ENCODE measurements at regions not wholly inside any gene's neighbourhood (a gene's known extent, or its start where the extent isn't known, plus 50 kb on each side); places are given as distances from the start of the nearest gene placed in this dataset.

DNA sequence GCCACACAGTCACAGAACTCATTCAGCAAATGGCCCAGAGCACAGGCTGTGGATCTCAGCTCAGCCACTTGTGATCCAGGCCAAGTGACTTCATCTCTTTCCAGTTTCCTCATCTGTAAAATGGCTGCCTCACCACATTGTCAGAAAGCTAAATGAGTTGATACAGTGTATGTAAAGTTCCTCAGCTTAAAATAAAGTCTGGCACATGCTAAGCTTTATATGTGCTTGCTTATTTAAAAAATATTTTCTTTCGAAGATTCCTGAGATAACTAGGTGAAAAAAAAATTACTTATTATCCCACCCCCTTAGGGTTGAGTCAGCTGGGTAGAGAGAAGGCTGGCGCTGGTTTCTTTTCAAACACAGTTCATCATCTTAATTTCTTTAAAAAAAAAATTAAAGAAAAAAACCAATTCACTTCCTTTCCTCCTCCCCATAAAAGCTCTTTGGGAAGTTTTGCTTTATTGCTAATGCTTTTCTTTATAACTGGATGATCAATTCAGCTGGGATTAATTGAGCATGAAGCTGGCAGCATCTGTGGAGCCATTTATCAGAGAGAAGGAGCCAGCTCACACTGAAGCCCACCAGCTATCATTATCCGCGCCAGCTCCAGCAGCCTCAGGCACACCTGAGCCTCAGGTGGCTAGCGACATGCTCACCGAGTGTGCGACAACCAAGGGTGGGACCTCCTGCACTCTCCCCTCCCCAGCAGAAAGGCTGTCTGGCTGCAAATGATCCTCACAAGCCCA, 354.9 kb downstream of the FOXO1 start:
- Histone ChIP-seq H3K4me3 (ENCODE audit: low read depth, low read length) (no peak overlapping the region), H3K9me3 (ENCODE audit: control insufficient read depth, insufficient read depth, low read depth, low read length) (peaks cover 11% of the 10 kb centered on the region), H3K36me3 (ENCODE audit: control insufficient read depth, insufficient read depth, low read length) (no peaks in the 10 kb centered on the region), H3K27ac (ENCODE audit: low read depth, low read length) (no peak overlapping the region), H3K27me3 (ENCODE audit: control insufficient read depth, insufficient read depth, low read length) (no peaks in the 10 kb centered on the region), H3K4me1 (ENCODE audit: control insufficient read depth, insufficient read depth, low read length) (no peaks in the 10 kb centered on the region), H3K9ac (ENCODE audit: low read length) (no peak overlapping the region)

DNA sequence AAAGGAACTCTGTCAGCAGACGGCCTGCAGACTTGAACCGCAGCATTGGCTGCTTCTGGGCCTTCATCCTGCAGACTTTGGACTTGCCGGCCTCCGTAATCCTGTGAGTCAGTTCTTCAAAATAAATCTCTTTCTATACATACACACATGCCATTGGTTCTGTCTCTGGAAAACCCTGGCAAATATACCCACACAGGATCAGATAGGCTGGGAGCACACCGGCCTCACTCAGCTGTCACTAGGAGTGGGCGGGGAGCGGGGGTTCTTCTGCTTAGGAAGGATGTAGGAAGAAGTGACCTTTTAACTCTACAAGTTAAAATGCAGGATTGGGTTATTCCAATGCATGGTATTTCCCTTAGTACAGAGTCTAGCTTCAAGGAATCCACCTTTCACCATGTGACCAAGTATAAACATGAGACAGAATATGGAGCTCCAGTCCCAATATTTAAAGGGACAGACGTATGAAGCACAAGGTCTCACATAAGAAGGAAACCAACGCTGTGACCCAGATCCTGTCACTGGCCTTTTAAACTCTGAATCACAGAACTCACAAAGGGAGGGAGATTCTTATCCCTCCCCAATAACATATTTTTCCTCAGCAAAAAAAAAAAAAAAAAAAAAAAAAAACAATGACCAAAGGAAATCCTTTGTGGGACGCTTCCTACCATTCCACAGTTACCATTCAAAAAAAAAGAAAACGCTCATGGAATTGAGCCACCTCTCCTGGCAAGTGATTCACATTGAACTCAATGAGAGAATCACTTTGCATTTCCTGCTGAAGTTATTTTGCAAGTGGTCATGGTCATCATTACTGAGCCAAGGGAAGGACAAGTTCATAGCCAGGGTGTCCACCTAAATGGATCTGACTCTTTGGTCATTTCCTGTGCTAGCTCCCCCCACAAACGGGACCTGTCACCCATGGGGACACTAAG, 352.9 kb downstream of the FOXO1 start:
- Histone ChIP-seq H3K4me1 (ENCODE audit: control insufficient read depth, insufficient read depth, low read length) (peaks cover 10% of the 10 kb centered on the region), H3K9ac (ENCODE audit: low read length) (no peak overlapping the region), H3K27ac (ENCODE audit: low read depth, low read length) (no peak overlapping the region), H3K36me3 (ENCODE audit: control insufficient read depth, insufficient read depth, low read length) (no peaks in the 10 kb centered on the region), H3K4me3 (ENCODE audit: low read depth, low read length) (no peak overlapping the region), H3K27me3 (ENCODE audit: control insufficient read depth, insufficient read depth, low read length) (no peaks in the 10 kb centered on the region), H3K9me3 (ENCODE audit: control insufficient read depth, insufficient read depth, low read depth, low read length) (no peaks in the 10 kb centered on the region)

DNA sequence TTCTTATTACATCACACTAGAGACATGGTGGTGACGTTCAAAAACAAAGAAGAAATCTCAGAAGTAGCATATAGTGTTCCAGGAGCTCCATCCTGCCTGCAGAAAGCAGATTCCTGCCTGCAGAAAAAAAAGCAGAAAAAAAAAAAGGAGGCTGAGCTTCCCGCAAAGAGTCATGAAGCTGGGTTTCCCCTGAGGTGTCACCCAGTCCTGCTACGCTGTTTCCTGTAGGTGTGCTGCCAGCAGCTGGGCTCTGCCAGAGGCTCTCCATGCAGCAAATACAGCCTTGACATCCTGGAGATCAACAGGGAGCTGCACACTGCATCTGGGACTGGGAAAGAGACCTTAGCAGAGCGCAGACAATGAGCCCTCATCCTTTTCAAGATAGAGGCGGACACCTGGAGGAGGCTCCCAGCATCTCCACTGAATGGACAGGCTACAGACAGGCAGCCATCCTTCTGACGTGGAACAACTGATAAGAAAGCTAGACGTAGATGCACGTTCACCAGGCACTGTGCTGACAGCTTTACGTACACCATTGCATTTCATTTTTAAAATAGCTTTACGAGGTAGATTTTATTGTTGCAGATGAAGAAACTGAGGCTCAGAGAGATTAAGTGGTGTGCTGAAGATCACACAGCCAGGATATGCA, 350.9 kb downstream of the FOXO1 start:
- Histone ChIP-seq H3K27ac (ENCODE audit: low read depth, low read length) (no peak overlapping the region), H3K4me1 (ENCODE audit: control insufficient read depth, insufficient read depth, low read length) (peaks cover 11% of the 10 kb centered on the region), H3K4me3 (ENCODE audit: low read depth, low read length) (no peak overlapping the region), H3K27me3 (ENCODE audit: control insufficient read depth, insufficient read depth, low read length) (no peaks in the 10 kb centered on the region), H3K36me3 (ENCODE audit: control insufficient read depth, insufficient read depth, low read length) (no peaks in the 10 kb centered on the region), H3K9ac (ENCODE audit: low read length) (no peak overlapping the region), H3K9me3 (ENCODE audit: control insufficient read depth, insufficient read depth, low read depth, low read length) (no peaks in the 10 kb centered on the region)

DNA sequence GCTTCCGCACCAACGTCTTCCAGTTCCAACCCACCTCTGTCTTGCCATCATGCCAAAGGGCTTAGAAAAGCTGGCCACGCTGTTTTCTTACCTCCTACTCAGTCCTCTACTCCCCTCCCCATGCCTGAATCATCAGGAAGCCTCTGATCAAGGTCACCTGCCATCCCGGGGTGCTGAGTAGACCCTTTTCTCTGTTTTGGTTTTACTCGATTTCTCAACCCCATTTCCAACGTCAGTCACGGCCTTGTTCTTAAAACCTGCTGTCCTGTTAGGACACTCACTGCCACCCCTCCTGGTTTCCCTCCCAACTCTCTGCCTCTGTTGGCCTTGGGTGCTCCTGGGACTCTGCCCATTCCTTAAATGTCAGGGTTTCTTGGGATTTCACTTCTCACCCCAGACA, 350.1 kb downstream of the FOXO1 start:
- no peaks in the 10 kb centered on the region for H3K27me3 ChIP-seq (ENCODE audit: control insufficient read depth, insufficient read depth, low read length)
- H3K4me1 ChIP-seq (ENCODE audit: control insufficient read depth, insufficient read depth, low read length): peaks cover 11% of the 10 kb centered on the region
- no peak overlapping the region for H3K4me3 ChIP-seq (ENCODE audit: low read depth, low read length)
- no peak overlapping the region for H3K27ac ChIP-seq (ENCODE audit: low read depth, low read length)
- H3K9ac ChIP-seq (ENCODE audit: low read length): no peak overlapping the region
- H3K9me3 ChIP-seq (ENCODE audit: control insufficient read depth, insufficient read depth, low read depth, low read length): no peaks in the 10 kb centered on the region
- H3K36me3 ChIP-seq (ENCODE audit: control insufficient read depth, insufficient read depth, low read length): no peaks in the 10 kb centered on the region

DNA sequence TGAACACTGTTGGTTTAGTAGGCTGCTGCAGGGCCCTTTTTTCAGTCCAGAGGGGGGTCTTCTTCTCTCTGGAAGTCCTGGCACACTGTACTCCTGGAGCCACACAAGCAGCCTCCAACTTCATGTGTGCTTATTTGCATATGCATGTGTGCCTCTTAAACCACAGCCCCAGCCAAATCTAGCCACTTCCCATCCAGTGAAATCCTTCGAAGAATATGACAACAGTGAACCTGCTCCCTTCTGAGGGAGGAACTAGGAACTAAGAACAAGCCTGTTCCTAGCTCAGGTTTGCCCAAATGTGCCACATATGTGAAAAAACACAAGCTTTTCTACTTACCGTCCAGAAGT, 348.5 kb downstream of the FOXO1 start:
- H3K9ac ChIP-seq (ENCODE audit: low read length): no peak overlapping the region

DNA sequence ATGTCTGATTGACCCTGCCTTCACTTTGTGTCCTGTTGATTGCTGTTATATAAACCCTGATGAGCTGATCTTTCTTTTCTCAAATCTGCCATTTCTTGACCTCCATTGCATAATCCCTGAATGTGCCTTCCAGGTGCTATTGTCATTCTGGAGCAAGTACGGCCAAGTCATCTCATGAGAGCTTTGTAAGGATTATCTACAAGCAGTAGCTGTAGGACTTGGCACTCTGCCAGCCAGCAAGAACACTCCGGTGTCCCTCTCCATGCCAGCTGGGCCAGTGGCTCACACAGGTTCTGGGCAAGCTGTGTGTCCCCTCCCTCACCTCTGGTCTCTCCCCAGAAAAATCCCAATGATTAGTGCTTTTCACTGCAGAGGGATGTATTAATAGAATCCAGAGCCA, 348.1 kb downstream of the FOXO1 start:
- Histone ChIP-seq H3K4me3 (ENCODE audit: low read depth, low read length) (no peak overlapping the region), H3K27ac (ENCODE audit: low read depth, low read length) (no peak overlapping the region), H3K4me1 (ENCODE audit: control insufficient read depth, insufficient read depth, low read length) (peaks cover 11% of the 10 kb centered on the region), H3K36me3 (ENCODE audit: control insufficient read depth, insufficient read depth, low read length) (no peaks in the 10 kb centered on the region), H3K9ac (ENCODE audit: low read length) (no peak overlapping the region), H3K9me3 (ENCODE audit: control insufficient read depth, insufficient read depth, low read depth, low read length) (peaks cover 4% of the 10 kb centered on the region; the same call in 1 of the 2 replicates), H3K27me3 (ENCODE audit: control insufficient read depth, insufficient read depth, low read length) (no peaks in the 10 kb centered on the region)

More for the DNA sequence above, 348.5 kb downstream of the FOXO1 start:
- Histone ChIP-seq H3K4me3 (ENCODE audit: low read depth, low read length) (no peak overlapping the region), H3K27me3 (ENCODE audit: control insufficient read depth, insufficient read depth, low read length) (no peaks in the 10 kb centered on the region), H3K36me3 (ENCODE audit: control insufficient read depth, insufficient read depth, low read length) (no peaks in the 10 kb centered on the region), H3K27ac (ENCODE audit: low read depth, low read length) (no peak overlapping the region), H3K4me1 (ENCODE audit: control insufficient read depth, insufficient read depth, low read length) (peaks cover 11% of the 10 kb centered on the region), H3K9me3 (ENCODE audit: control insufficient read depth, insufficient read depth, low read depth, low read length) (peaks cover under 1% of the 10 kb centered on the region; the same call in 1 of the 2 replicates)

DNA sequence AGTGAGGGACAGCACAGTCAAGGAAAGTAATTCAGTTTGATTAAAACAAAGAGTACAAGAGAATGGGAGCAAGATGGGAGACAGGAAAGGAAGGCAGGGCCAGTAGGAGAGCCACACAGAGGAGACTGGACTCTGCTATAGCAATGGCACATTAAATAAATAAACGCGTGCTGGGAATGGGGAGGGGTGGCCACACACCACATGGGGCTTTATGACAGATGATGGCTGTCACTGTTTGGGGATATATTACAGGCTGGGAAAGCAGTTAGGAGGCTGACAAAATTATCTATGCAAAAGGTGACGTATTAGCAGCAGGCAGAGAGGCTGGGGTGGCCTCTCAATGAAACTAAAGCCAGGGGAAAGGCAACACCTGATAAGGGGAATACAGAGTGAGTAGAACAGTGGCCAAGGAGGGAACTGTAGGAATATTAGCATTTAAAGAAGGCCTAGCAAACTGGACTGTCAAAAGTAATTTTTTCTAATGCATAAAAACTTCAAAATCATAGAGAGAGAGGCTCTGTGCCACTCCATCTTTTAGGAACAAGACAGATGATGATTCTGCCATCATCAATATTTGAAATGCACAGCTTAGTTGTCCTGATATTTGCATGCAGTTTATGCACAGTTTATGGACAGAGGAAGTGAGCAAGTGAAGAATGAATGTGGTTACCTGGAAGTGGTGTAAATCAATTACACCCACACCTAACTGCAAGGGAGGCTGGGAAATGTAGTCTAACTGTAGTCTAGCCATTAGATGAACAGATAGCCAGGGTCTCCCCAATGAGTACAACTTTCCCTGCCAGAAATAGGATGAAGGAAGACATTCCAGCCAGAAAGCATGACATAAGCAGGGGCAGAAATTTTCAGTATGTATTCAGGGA, 346.5 kb downstream of the FOXO1 start:
- Histone ChIP-seq H3K27ac (ENCODE audit: low read depth, low read length) (no peak overlapping the region), H3K9ac (ENCODE audit: low read length) (no peak overlapping the region), H3K4me1 (ENCODE audit: control insufficient read depth, insufficient read depth, low read length) (peaks cover 11% of the 10 kb centered on the region), H3K4me3 (ENCODE audit: low read depth, low read length) (no peak overlapping the region), H3K9me3 (ENCODE audit: control insufficient read depth, insufficient read depth, low read depth, low read length) (peaks cover 4% of the 10 kb centered on the region; the same call in 1 of the 2 replicates), H3K27me3 (ENCODE audit: control insufficient read depth, insufficient read depth, low read length) (no peaks in the 10 kb centered on the region), H3K36me3 (ENCODE audit: control insufficient read depth, insufficient read depth, low read length) (no peaks in the 10 kb centered on the region)

GRCh38 chr13:40328091-40328490, 338.4 kb downstream of the FOXO1 start:
- no peaks in the 10 kb centered on the region for H3K27me3 ChIP-seq (ENCODE audit: control insufficient read depth, insufficient read depth, low read length)
- no peak overlapping the region for H3K4me3 ChIP-seq (ENCODE audit: low read depth, low read length)
- H3K4me1 ChIP-seq (ENCODE audit: control insufficient read depth, insufficient read depth, low read length): no peaks in the 10 kb centered on the region
- H3K9ac ChIP-seq (ENCODE audit: low read length): no peak overlapping the region
- H3K9me3 ChIP-seq (ENCODE audit: control insufficient read depth, insufficient read depth, low read depth, low read length): peaks cover 11% of the 10 kb centered on the region
- H3K27ac ChIP-seq (ENCODE audit: low read depth, low read length): no peak overlapping the region
- no peaks in the 10 kb centered on the region for H3K36me3 ChIP-seq (ENCODE audit: control insufficient read depth, insufficient read depth, low read length)

DNA sequence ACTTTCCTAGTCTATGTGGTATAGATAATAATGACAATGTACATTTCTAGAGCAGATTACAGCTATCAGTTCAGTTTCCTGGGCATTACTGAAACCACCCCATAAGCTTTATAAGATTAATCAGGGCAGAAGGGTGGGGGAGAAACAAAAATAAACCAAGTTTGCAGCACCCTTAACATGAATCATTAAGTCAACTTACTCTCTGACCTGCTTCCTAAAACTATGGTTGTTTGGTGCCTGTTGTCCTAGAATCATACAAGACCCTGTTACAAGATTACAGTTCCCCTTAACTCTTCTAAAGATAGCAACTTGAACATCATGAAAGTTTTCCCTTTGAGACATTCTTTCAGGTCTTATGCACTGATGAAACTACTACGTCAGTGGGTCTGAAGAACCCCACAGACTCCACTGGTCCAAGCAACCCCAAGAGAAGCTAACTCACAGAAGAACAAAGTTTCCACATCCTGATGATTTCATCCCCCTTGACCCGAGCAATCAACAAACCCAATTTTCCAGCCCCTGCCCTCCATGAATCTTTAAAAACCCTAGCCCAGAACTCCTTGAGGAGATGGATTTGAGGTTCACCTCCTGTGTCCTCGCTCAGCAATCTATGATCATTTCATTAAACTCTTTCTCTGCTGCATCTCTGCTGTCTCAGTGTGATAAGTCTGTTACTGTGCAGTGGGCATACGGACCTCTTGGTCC, 336.5 kb downstream of the FOXO1 start:
- no peaks in the 10 kb centered on the region for H3K36me3 ChIP-seq (ENCODE audit: control insufficient read depth, insufficient read depth, low read length)
- H3K4me1 ChIP-seq (ENCODE audit: control insufficient read depth, insufficient read depth, low read length): 0 out of 2 replicates have a peak, but pooled peaks cover 4% of the 10 kb centered on the region
- H3K9me3 ChIP-seq (ENCODE audit: control insufficient read depth, insufficient read depth, low read depth, low read length): peaks cover 9% of the 10 kb centered on the region; the same call in 1 of the 2 replicates
- H3K27ac ChIP-seq (ENCODE audit: low read depth, low read length): no peak overlapping the region
- no peaks in the 10 kb centered on the region for H3K27me3 ChIP-seq (ENCODE audit: control insufficient read depth, insufficient read depth, low read length)
- H3K9ac ChIP-seq (ENCODE audit: low read length): no peak overlapping the region
- no peak overlapping the region for H3K4me3 ChIP-seq (ENCODE audit: low read depth, low read length)

GRCh38 chr13:40330950-40331349, 335.5 kb downstream of the FOXO1 start:
- Histone ChIP-seq H3K36me3 (ENCODE audit: control insufficient read depth, insufficient read depth, low read length) (no peaks in the 10 kb centered on the region), H3K27me3 (ENCODE audit: control insufficient read depth, insufficient read depth, low read length) (no peaks in the 10 kb centered on the region), H3K4me1 (ENCODE audit: control insufficient read depth, insufficient read depth, low read length) (0 out of 2 replicates have a peak, but pooled peaks cover 4% of the 10 kb centered on the region), H3K27ac (ENCODE audit: low read depth, low read length) (no peak overlapping the region), H3K9ac (ENCODE audit: low read length) (no peak overlapping the region), H3K4me3 (ENCODE audit: low read depth, low read length) (no peak overlapping the region), H3K9me3 (ENCODE audit: control insufficient read depth, insufficient read depth, low read depth, low read length) (0 out of 2 replicates have a peak, but pooled peaks cover 3% of the 10 kb centered on the region)

All from HUES6 (cell line).